ENCODE measurements at regions not wholly inside any gene's neighbourhood (a gene's known extent, or its start where the extent isn't known, plus 50 kb on each side); places are given as distances from the start of the nearest gene placed in this dataset.
"Not testable (repeated sequence)": the region's sequence is repeated elsewhere in the genome, so short reads cannot be mapped to it uniquely, and the experiment has no call there.

DNA sequence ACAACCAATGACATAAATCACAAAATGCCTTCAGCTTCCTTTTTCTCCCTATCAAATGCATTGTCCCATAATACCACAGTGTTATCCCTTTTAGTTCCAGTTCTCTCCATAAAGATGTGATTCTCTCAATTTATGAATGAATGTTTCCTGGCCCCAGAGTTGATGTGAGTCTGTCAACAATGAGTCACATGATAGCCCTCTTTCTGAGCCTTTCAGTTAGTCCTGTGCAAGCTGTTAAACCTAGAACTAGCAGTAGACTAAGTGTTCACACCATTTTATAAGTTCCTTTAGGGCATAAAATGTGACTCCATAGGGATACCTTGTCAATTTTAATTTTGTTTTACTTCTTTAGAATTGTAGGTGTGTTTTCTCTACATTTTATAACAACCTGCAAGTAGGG is 129.5 kb downstream of the PABPC4L start:
- DNase-seq (ENCODE audit: low spot score) (no peak), ATAC-seq (ENCODE audit: low FRiP score) (no peak)
- TF ChIP-seq CTCF (IDR thresholded peaks at IDR 0.05): no peak

- DNase-seq (ENCODE audit: low spot score): no peak
- no peak for TF ChIP-seq CTCF (IDR thresholded peaks at IDR 0.05)
- ATAC-seq (ENCODE audit: low FRiP score): no peak
Measured at GRCh38 chr4:134070174-134070573, 131.4 kb downstream of the PABPC4L start.

GRCh38 chr4:134057356-134057755 is 144.2 kb downstream of the PABPC4L start:
- DNase-seq (ENCODE audit: low spot score): no peak
- ATAC-seq (ENCODE audit: low FRiP score): no peak
- no peak for TF ChIP-seq CTCF (IDR thresholded peaks at IDR 0.05)

GRCh38 chr4:134046221-134046620 is 155.4 kb downstream of the PABPC4L start:
- not testable (repeated sequence) for DNase-seq (ENCODE audit: low spot score); ATAC-seq (ENCODE audit: low FRiP score)

DNA sequence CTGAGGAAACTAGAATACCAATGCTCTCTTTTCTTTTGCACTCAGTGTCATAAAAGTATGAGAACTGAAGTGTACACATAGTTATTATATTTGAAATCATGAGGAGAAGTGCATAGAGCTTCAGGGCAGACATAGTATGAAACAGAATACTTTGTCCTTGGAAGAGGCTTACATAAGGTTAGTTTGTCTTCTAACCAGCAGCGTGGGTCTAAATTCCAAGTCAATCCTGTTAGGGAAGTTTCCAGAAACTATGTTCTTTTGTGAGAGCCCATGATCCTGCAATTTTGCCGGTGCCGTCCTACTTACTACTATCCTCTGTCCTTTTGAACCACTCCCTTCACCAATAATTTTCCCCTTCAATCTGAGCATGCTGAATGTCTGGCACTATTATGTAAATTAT is 156.2 kb downstream of the PABPC4L start:
- ATAC-seq (ENCODE audit: low FRiP score) (no peak), DNase-seq (ENCODE audit: low spot score) (no peak)
- no peak for TF ChIP-seq CTCF (IDR thresholded peaks at IDR 0.05)

GRCh38 chr4:134043266-134043665 is 158.3 kb downstream of the PABPC4L start:
- DNase-seq (ENCODE audit: low spot score) (no peak), ATAC-seq (ENCODE audit: low FRiP score) (no peak)
- TF ChIP-seq CTCF (IDR thresholded peaks at IDR 0.05): no peak

DNA sequence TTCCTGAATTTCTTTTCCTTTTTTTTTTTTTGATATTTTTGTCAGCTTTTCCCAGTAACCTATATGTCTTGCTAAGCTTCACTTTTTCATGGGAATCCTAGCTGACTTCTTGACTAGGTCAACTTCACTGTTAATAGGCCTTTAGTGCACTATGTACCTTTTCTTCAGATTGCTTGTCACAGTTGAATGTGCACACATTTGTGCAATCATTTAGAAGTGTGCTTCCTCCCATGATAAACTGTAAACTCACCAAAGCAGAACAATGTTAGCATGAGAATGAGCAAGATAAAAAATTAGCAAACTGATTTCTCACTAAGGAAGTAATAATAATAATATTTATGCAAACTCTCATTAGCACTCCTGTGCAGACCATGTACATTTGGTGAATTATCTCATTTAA is 173.2 kb downstream of the PABPC4L start:
- ATAC-seq (ENCODE audit: low FRiP score): no peak
- TF ChIP-seq CTCF (IDR thresholded peaks at IDR 0.05): no peak
- DNase-seq (ENCODE audit: low spot score): no peak

- DNase-seq (ENCODE audit: low spot score) (no peak), ATAC-seq (ENCODE audit: low FRiP score) (no peak)
- TF ChIP-seq CTCF (IDR thresholded peaks at IDR 0.05): no peak
Measured at GRCh38 chr4:134027931-134028330, 173.7 kb downstream of the PABPC4L start.
